ENCODE measurements at regions not wholly inside any gene's neighbourhood (a gene's known extent, or its start where the extent isn't known, plus 50 kb on each side); places are given as distances from the start of the nearest gene placed in this dataset.

GRCh38 chr5:175363300-175363699, 80.7 kb downstream of the DRD1 start:
- no peak for DNase-seq (ENCODE audit: low spot score)
- TF ChIP-seq, protein P1, sequence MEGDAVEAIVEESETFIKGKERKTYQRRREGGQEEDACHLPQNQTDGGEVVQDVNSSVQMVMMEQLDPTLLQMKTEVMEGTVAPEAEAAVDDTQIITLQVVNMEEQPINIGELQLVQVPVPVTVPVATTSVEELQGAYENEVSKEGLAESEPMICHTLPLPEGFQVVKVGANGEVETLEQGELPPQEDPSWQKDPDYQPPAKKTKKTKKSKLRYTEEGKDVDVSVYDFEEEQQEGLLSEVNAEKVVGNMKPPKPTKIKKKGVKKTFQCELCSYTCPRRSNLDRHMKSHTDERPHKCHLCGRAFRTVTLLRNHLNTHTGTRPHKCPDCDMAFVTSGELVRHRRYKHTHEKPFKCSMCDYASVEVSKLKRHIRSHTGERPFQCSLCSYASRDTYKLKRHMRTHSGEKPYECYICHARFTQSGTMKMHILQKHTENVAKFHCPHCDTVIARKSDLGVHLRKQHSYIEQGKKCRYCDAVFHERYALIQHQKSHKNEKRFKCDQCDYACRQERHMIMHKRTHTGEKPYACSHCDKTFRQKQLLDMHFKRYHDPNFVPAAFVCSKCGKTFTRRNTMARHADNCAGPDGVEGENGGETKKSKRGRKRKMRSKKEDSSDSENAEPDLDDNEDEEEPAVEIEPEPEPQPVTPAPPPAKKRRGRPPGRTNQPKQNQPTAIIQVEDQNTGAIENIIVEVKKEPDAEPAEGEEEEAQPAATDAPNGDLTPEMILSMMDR (IDR thresholded peaks at IDR 0.05; ENCODE audit: extremely low read depth, missing control alignments), result no peak

- TF ChIP-seq, protein P1 (IDR thresholded peaks at IDR 0.05; ENCODE audit: extremely low read depth, missing control alignments), result no peak
- DNase-seq (ENCODE audit: low spot score), result no peak
These were observed 86.0 kb downstream of the DRD1 start for GRCh38 chr5:175357995-175358394.

- no peak for DNase-seq (ENCODE audit: low spot score)
- TF ChIP-seq, protein P1 (IDR thresholded peaks at IDR 0.05; ENCODE audit: extremely low read depth, missing control alignments), result no peak
These were observed 87.6 kb downstream of the DRD1 start for GRCh38 chr5:175356428-175356827.

GRCh38 chr5:175354964-175355363, 89.0 kb downstream of the DRD1 start:
- TF ChIP-seq, protein P1 (IDR thresholded peaks at IDR 0.05; ENCODE audit: extremely low read depth, missing control alignments), result no peak
- DNase-seq (ENCODE audit: low spot score), result no peak

GRCh38 chr5:175353926-175354325, 90.1 kb downstream of the DRD1 start:
- TF ChIP-seq, protein P1 (IDR thresholded peaks at IDR 0.05; ENCODE audit: extremely low read depth, missing control alignments), result no peak
- no peak for DNase-seq (ENCODE audit: low spot score)

GRCh38 chr5:175351897-175352590, 91.9 kb downstream of the DRD1 start:
- TF ChIP-seq, protein P1 (IDR thresholded peaks at IDR 0.05; ENCODE audit: extremely low read depth, missing control alignments), result no peak

DNA sequence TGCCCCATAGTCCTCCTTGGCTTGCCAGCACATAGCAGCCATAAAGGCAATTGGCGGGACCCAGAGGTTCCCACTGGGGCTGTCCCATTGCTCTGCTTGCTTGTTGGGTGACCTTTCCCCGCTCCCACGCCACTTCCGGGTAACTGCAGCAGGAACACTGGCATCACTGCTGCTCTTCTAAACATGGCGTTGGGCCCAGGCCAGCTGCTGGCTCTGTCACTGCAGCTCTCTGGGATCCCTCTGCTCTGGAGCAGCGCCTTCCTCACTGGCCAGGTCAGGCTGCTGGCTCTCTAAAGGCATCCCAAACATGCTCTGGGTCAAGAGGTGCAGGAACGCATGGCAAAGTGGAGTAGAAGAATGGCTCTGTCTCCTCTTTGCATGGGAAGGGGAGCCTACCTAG, 92.9 kb downstream of the DRD1 start:
- no peak for DNase-seq (ENCODE audit: low spot score)
- TF ChIP-seq, protein P1 (IDR thresholded peaks at IDR 0.05; ENCODE audit: extremely low read depth, missing control alignments), result no peak

More at GRCh38 chr5:175351897-175352590, 91.9 kb downstream of the DRD1 start:
- DNase-seq (ENCODE audit: low spot score), result no peak

Data from GM20000 (cell line).